HL-60 (cell line): ENCODE measurements at regions not wholly inside any gene's neighbourhood (a gene's known extent, or its start where the extent isn't known, plus 50 kb on each side); places are given as distances from the start of the nearest gene placed in this dataset.

Experiments used
- DNase-seq, 2 experiments: peaks; one replicate each; pipeline ENCODE4 v3.0.0-alpha.2; 2010 to 2020; ENCODE audit warnings: low read depth in 1 of 2, low spot score in 1 of 2
- H3K27ac ChIP-seq: fragments of 250-450 bp; sonication (Bioruptor Pico); replicated peaks from 2 replicates; pipeline ENCODE4 v1.5.1; 2020; ENCODE audit warnings: mild to moderate bottlenecking, moderate library complexity
- H3K27me3 ChIP-seq: fragments of 250-450 bp; sonication (Bioruptor Pico); 2 replicates; pipeline ENCODE4 v1.5.1; 2021; ENCODE audit warnings: mild to moderate bottlenecking, moderate library complexity; ENCODE audit not compliant: insufficient read depth, poor library complexity, severe bottlenecking
- H3K4me3 ChIP-seq: replicated peaks from 2 replicates; pipeline ENCODE4 v1.5.1; 2011; ENCODE audit warnings: mild to moderate bottlenecking, control low read depth, low read length; ENCODE audit not compliant: insufficient read depth
- CTCF ChIP-seq: IDR thresholded peaks from one replicate; pipeline ENCODE4 v1.5.1; 2011; ENCODE audit warnings: low read length, control low read depth, inconsistent platforms; ENCODE audit not compliant: insufficient read depth
- GABPA ChIP-seq: IDR thresholded peaks from 2 replicates; pipeline ENCODE4 v1.6.1; 2012; ENCODE audit warnings: low read depth
- POLR2AphosphoS5 ChIP-seq: IDR thresholded peaks from 2 replicates; pipeline ENCODE4 v1.6.1; 2012; ENCODE audit warnings: low read depth
- REST ChIP-seq: IDR thresholded peaks from 2 replicates; pipeline ENCODE4 v1.6.1; 2012; ENCODE audit warnings: low read depth; ENCODE audit not compliant: insufficient replicate concordance
- SPI1 ChIP-seq: IDR thresholded peaks from 2 replicates; pipeline ENCODE4 v1.6.1; 2012; ENCODE audit warnings: low read depth, mild to moderate bottlenecking, borderline replicate concordance

- Histone ChIP-seq H3K4me3 (no peak overlapping the region), H3K27ac (peak overlapping the region; percentile 80), H3K27me3 (no peaks in the 10 kb centered on the region)
- TF ChIP-seq SPI1 = peak; percentile 61; the same call in 1 of the 2 replicates
- no peak for TF ChIP-seq CTCF
- peak; percentile 52 to 81 for DNase-seq
Measured at GRCh38 chr12:76152181-76152807, 67.8 kb upstream of the NAP1L1 start.

GRCh38 chr12:76144245-76144549 is 59.7 kb upstream of the NAP1L1 start:
- TF ChIP-seq POLR2AphosphoS5 = peak; percentile 73
- TF ChIP-seq CTCF = no peak
- Histone ChIP-seq H3K27ac (no peak overlapping the region), H3K4me3 (no peak overlapping the region), H3K27me3 (no peaks in the 10 kb centered on the region)
- peak; percentile 28 to 49 for DNase-seq

- Histone ChIP-seq H3K27ac (no peak overlapping the region), H3K4me3 (no peak overlapping the region), H3K27me3 (no peaks in the 10 kb centered on the region)
- TF ChIP-seq GABPA (no peak), POLR2AphosphoS5 (no peak), SPI1 (no peak)
- DNase-seq = peak in 1 of 2 experiments; percentile 25
Measured at GRCh38 chr12:76143343-76144244, 59.1 kb upstream of the NAP1L1 start.

GRCh38 chr12:76142305-76142704 is 57.8 kb upstream of the NAP1L1 start:
- Histone ChIP-seq H3K4me3 (no peak overlapping the region), H3K27ac (no peak overlapping the region), H3K27me3 (no peaks in the 10 kb centered on the region)
- TF ChIP-seq GABPA (no peak), REST (no peak), POLR2AphosphoS5 (no peak), CTCF (no peak), SPI1 (no peak)
- no peak for DNase-seq

GRCh38 chr12:76138656-76139055 is 54.2 kb upstream of the NAP1L1 start:
- no peak for DNase-seq
- Histone ChIP-seq H3K27ac (no peak overlapping the region), H3K27me3 (no peaks in the 10 kb centered on the region), H3K4me3 (no peak overlapping the region)
- TF ChIP-seq CTCF = no peak
- no peak for TF ChIP-seq GABPA
- no peak for TF ChIP-seq REST
- TF ChIP-seq POLR2AphosphoS5 = no peak
- TF ChIP-seq SPI1 = no peak
